ENCODE measurements at regions not wholly inside any gene's neighbourhood (a gene's known extent, or its start where the extent isn't known, plus 50 kb on each side); places are given as distances from the start of the nearest gene placed in this dataset.

- no peak for FAIRE-seq
- Histone ChIP-seq H3K36me3 (ENCODE audit: control insufficient read depth, insufficient read depth, low read length) (no peaks in the 10 kb centered on the region), H3K4me3 (ENCODE audit: low read depth, low read length) (no peak overlapping the region), H3K27me3 (ENCODE audit: control insufficient read depth, insufficient read depth, low read length) (peaks cover 1% of the 10 kb centered on the region)
- no peak for DNase-seq (ENCODE audit: low read depth)
- TF ChIP-seq CTCF (IDR thresholded peaks at IDR 0.05; ENCODE audit: insufficient read depth, low read length, severe bottlenecking), result no peak
Measured at GRCh38 chr3:34067536-34068051, 269.2 kb downstream of the PDCD6IP start.

DNA sequence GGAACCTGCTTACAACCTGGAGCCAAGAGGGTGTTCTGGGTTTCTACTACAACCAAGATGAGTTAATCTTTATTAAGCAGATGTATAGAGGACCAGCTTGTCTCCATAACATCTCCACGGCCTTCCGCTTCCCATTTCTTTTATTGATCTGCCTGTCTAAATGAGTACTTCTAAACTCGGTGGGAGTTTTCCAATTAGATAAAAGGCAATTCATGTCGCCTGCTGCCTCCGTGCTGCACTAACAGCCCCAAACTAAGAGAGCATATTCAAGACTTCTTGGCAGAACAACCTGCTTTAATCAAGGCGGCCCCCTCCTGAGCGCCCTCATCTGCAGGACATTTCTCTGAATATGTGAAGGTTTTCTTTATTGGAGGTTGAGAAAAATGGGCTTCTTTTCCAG, 270.1 kb downstream of the PDCD6IP start:
- Histone ChIP-seq H3K36me3 (ENCODE audit: control insufficient read depth, insufficient read depth, low read length) (no peaks in the 10 kb centered on the region), H3K27me3 (ENCODE audit: control insufficient read depth, insufficient read depth, low read length) (peaks cover 1% of the 10 kb centered on the region), H3K4me3 (ENCODE audit: low read depth, low read length) (no peak overlapping the region)
- FAIRE-seq (no peak), DNase-seq (ENCODE audit: low read depth) (no peak)
- no peak for TF ChIP-seq CTCF (IDR thresholded peaks at IDR 0.05; ENCODE audit: insufficient read depth, low read length, severe bottlenecking)

- no peak overlapping the region for H3K4me3 ChIP-seq (ENCODE audit: low read depth, low read length)
- DNase-seq (ENCODE audit: low read depth) (no peak), FAIRE-seq (no peak)
- H3K36me3 ChIP-seq (ENCODE audit: control insufficient read depth, insufficient read depth, low read length), result no peaks in the 10 kb centered on the region
- no peaks in the 10 kb centered on the region for H3K27me3 ChIP-seq (ENCODE audit: control insufficient read depth, insufficient read depth, low read length)
- no peak for TF ChIP-seq CTCF (IDR thresholded peaks at IDR 0.05; ENCODE audit: insufficient read depth, low read length, severe bottlenecking)
Measured at GRCh38 chr3:34070831-34071585, 272.6 kb downstream of the PDCD6IP start.

DNA sequence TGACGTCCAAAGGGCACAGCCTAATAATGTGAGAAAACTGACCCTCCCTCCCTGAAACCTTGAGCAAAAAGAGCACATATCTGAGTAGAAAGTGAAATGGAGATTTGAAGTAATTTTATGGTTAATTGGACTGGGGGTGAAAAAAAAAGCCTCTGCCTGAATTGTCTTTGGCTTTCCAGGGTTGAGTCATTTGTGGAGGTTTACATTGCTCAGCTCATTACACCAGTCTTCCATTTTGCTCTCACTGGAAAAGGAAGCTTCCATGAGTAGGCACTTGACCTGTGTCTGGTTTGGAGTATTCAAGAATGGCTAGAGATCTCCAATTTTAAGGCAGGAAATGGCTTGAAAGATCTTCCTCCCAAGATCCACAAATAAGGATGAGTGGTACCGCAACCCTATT, 273.9 kb downstream of the PDCD6IP start:
- FAIRE-seq (no peak), DNase-seq (ENCODE audit: low read depth) (no peak)
- TF ChIP-seq CTCF (IDR thresholded peaks at IDR 0.05; ENCODE audit: insufficient read depth, low read length, severe bottlenecking), result no peak
- Histone ChIP-seq H3K27me3 (ENCODE audit: control insufficient read depth, insufficient read depth, low read length) (no peaks in the 10 kb centered on the region), H3K36me3 (ENCODE audit: control insufficient read depth, insufficient read depth, low read length) (no peaks in the 10 kb centered on the region), H3K4me3 (ENCODE audit: low read depth, low read length) (no peak overlapping the region)

GRCh38 chr3:34073111-34073510, 274.7 kb downstream of the PDCD6IP start:
- TF ChIP-seq CTCF (IDR thresholded peaks at IDR 0.05; ENCODE audit: insufficient read depth, low read length, severe bottlenecking), result no peak
- no peaks in the 10 kb centered on the region for H3K27me3 ChIP-seq (ENCODE audit: control insufficient read depth, insufficient read depth, low read length)
- DNase-seq (ENCODE audit: low read depth), result no peak
- no peaks in the 10 kb centered on the region for H3K36me3 ChIP-seq (ENCODE audit: control insufficient read depth, insufficient read depth, low read length)
- FAIRE-seq, result no peak
- no peak overlapping the region for H3K4me3 ChIP-seq (ENCODE audit: low read depth, low read length)

- no peak overlapping the region for H3K4me3 ChIP-seq (ENCODE audit: low read depth, low read length)
- H3K27me3 ChIP-seq (ENCODE audit: control insufficient read depth, insufficient read depth, low read length), result no peaks in the 10 kb centered on the region
- no peaks in the 10 kb centered on the region for H3K36me3 ChIP-seq (ENCODE audit: control insufficient read depth, insufficient read depth, low read length)
- no peak for TF ChIP-seq CTCF (IDR thresholded peaks at IDR 0.05; ENCODE audit: insufficient read depth, low read length, severe bottlenecking)
- FAIRE-seq (no peak), DNase-seq (ENCODE audit: low read depth) (no peak)
Measured at GRCh38 chr3:34073961-34074360, 275.5 kb downstream of the PDCD6IP start.
